ENCODE measurements at regions not wholly inside any gene's neighbourhood (a gene's known extent, or its start where the extent isn't known, plus 50 kb on each side); places are given as distances from the start of the nearest gene placed in this dataset.
A peak's percentile ranks its signal among the peaks of the same experiment; 100 is the strongest.

DNA sequence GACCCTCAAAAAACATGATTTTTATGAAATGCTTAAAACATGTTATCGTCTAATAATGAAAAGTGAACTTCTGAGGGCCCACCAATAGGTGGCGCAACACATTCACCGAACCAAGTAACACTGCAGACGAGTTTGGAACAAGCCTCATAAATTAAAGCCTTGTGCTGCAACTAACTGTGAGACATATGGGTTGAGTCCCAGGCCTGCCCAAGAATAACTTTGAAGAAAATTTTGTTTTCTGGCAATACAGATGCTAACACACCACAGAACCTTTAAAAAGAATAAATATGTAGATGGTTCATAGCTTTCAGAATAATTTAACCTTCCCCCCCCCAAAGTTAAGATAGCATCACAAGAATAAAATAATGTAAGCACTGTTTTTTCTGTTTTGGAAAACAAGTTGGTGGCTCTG lies 285.9 kb downstream of the RNF144A start:
- Histone ChIP-seq H2AFZ (no peak overlapping the region), H3K36me3 (ENCODE audit: control insufficient read depth, insufficient read depth, low read length) (no peaks in the 10 kb centered on the region), H3K79me2 (no peaks in the 10 kb centered on the region), H3K4me1 (no peaks in the 10 kb centered on the region), H3K27me3 (ENCODE audit: control insufficient read depth, insufficient read depth, low read length) (no peaks in the 10 kb centered on the region), H3K9me3 (ENCODE audit: control insufficient read depth, low read length) (no peaks in the 10 kb centered on the region), H3K9ac (no peak overlapping the region), H3K4me2 (ENCODE audit: low read length) (no peak overlapping the region), H3K4me3 (ENCODE audit: low read depth, low read length) (no peak overlapping the region), H3K27ac (no peak overlapping the region)
- TF ChIP-seq CTCF (IDR thresholded peaks at IDR 0.05) = peak; percentile 83

- H3K27me3 ChIP-seq (ENCODE audit: control insufficient read depth, insufficient read depth, low read length) = no peaks in the 10 kb centered on the region
- H3K36me3 ChIP-seq (ENCODE audit: control insufficient read depth, insufficient read depth, low read length) = no peaks in the 10 kb centered on the region
- no peak for TF ChIP-seq CTCF (IDR thresholded peaks at IDR 0.05)
Measured at GRCh38 chr2:7205151-7205830, 288.1 kb downstream of the RNF144A start.

GRCh38 chr2:7206111-7206810 lies 289.0 kb downstream of the RNF144A start:
- H3K79me2 ChIP-seq = no peaks in the 10 kb centered on the region
- no peaks in the 10 kb centered on the region for H3K36me3 ChIP-seq (ENCODE audit: control insufficient read depth, insufficient read depth, low read length)
- no peak for TF ChIP-seq CTCF (IDR thresholded peaks at IDR 0.05)
- no peak overlapping the region for H3K9ac ChIP-seq
- H3K9me3 ChIP-seq (ENCODE audit: control insufficient read depth, low read length) = no peaks in the 10 kb centered on the region
- no peak overlapping the region for H3K4me2 ChIP-seq (ENCODE audit: low read length)
- no peaks in the 10 kb centered on the region for H3K4me1 ChIP-seq
- H3K27ac ChIP-seq = no peak overlapping the region
- no peaks in the 10 kb centered on the region for H3K27me3 ChIP-seq (ENCODE audit: control insufficient read depth, insufficient read depth, low read length)
- H2AFZ ChIP-seq = no peak overlapping the region
- H3K4me3 ChIP-seq (ENCODE audit: low read depth, low read length) = no peak overlapping the region

More at GRCh38 chr2:7205151-7205830, 288.1 kb downstream of the RNF144A start:
- no peaks in the 10 kb centered on the region for H3K9me3 ChIP-seq (ENCODE audit: control insufficient read depth, low read length)
- no peak overlapping the region for H2AFZ ChIP-seq
- H3K4me3 ChIP-seq (ENCODE audit: low read depth, low read length) = no peak overlapping the region
- no peak overlapping the region for H3K27ac ChIP-seq
- no peak overlapping the region for H3K9ac ChIP-seq
- no peak overlapping the region for H3K4me2 ChIP-seq (ENCODE audit: low read length)
- no peaks in the 10 kb centered on the region for H3K79me2 ChIP-seq
- no peaks in the 10 kb centered on the region for H3K4me1 ChIP-seq

DNA sequence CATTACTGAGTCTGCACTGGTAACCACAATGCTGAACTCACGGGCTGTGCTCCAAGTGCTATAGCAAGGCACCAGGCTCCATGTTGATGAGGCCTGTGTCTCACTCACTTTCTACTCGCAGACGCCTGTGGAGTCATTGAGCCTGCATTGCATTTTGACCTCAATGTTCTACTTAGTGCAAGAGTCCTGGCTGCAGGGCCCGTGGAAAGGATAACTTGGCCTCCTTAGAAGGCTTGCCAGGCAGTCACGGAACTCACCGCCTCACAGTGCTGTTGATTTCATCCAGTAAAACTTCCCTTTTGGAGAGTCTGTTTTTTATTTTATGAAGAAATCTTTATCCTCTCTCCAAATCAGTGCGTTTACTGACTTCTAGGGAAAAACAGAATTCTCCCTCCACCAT lies 290.4 kb downstream of the RNF144A start:
- no peak for TF ChIP-seq CTCF (IDR thresholded peaks at IDR 0.05)
- Histone ChIP-seq H3K9ac (no peak overlapping the region), H3K79me2 (no peaks in the 10 kb centered on the region), H3K27ac (no peak overlapping the region), H3K4me1 (no peaks in the 10 kb centered on the region), H3K27me3 (ENCODE audit: control insufficient read depth, insufficient read depth, low read length) (no peaks in the 10 kb centered on the region), H3K36me3 (ENCODE audit: control insufficient read depth, insufficient read depth, low read length) (no peaks in the 10 kb centered on the region), H3K9me3 (ENCODE audit: control insufficient read depth, low read length) (no peaks in the 10 kb centered on the region), H3K4me2 (ENCODE audit: low read length) (no peak overlapping the region), H3K4me3 (ENCODE audit: low read depth, low read length) (no peak overlapping the region), H2AFZ (no peak overlapping the region)

Data from parathyroid adenoma (tissue), 2 donors.